GM12874 (cell line): ENCODE measurements at regions not wholly inside any gene's neighbourhood (a gene's known extent, or its start where the extent isn't known, plus 50 kb on each side); places are given as distances from the start of the nearest gene placed in this dataset.

ENCODE experiments used
- CTCF ChIP-seq: IDR thresholded peaks from 2 replicates; pipeline ENCODE4 v1.5.1; 2011; ENCODE audit warnings: low read depth, mild to moderate bottlenecking, control low read depth, low read length, moderate library complexity; ENCODE audit not compliant: insufficient read depth

- no peak for TF ChIP-seq CTCF
Measured at GRCh38 chr1:30478283-30478682, 245.1 kb downstream of the MATN1 start.

GRCh38 chr1:30477588-30477987, 245.8 kb downstream of the MATN1 start:
- TF ChIP-seq CTCF = no peak

- TF ChIP-seq CTCF = no peak
Measured at GRCh38 chr1:30476911-30477459, 246.4 kb downstream of the MATN1 start.

GRCh38 chr1:30476476-30476875, 246.9 kb downstream of the MATN1 start:
- no peak for TF ChIP-seq CTCF

- TF ChIP-seq CTCF = no peak
Measured at GRCh38 chr1:30475966-30476365, 247.4 kb downstream of the MATN1 start.

GRCh38 chr1:30475201-30475600, 248.2 kb downstream of the MATN1 start:
- no peak for TF ChIP-seq CTCF

GRCh38 chr1:30474818-30475200, 248.6 kb downstream of the MATN1 start:
- TF ChIP-seq CTCF = no peak
